GM20000 (cell line): ENCODE measurements at regions not wholly inside any gene's neighbourhood (a gene's known extent, or its start where the extent isn't known, plus 50 kb on each side); places are given as distances from the start of the nearest gene placed in this dataset.
A peak's percentile ranks its signal among the peaks of the same experiment; 100 is the strongest.

Experiments used
- DNase-seq: peaks from one replicate; pipeline ENCODE4 v3.0.0; 2012; ENCODE audit warnings: low spot score
- TF ChIP-seq, protein P1 (sequence below): IDR thresholded peaks from 2 replicates; pipeline ENCODE4 v1.5.1; 2012; ENCODE audit warnings: mild to moderate bottlenecking, control low read depth; ENCODE audit errors: extremely low read depth, missing control alignments

DNA sequence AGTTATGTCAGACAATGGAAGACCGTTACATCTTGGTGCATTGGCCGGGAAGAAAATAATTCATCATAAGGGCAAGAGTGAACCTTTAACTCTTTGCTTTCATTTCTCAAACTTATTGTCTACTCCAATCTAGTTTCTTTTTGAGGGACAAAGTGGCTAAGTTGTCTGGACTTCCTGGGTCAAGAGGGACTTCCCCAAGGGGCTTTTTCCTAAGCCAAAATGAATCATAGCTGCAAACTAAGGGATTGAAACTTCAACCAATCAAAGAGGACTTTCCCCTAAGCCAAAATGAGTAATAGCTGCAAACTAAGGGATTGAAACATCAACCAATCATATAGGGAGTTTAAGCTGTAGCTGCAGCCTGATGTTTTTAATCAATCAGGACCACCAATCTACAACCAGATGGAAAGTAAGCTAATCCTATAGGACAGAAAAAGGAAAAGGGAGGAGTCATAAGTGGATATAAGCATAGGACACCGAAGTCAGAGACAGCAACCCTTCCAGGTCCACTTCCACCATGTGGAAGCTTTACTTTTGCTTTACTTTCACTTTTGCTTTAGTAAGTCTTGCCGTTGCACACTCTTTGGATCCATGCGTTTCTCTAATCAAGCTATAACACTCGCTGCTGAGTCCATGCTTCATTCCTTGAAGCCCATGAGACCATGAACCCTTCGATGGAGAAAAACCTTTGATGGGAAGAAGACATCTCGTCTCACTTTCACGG is 72.7 kb upstream of the UTY start:
- DNase-seq: peak; percentile 4

DNA sequence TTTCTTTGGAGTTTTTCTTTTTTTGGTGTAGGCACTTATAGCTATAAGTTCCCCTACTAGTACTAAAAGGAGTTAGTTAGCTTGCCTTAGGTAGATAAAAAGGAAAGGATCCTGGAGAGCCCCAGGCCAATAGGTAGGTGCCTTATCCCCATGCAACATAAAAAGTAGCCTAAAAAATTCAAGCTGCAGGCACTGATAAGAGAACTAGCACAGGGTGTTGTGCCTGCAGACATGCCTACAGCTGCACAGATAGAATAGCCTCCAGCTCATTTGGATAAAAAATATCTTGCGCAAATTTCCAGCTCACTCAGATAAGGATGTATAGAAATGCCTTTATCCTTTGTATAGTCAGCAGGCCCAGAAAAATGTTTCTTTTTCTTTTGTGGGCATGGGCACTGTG is 71.4 kb upstream of the UTY start:
- TF ChIP-seq, protein P1, sequence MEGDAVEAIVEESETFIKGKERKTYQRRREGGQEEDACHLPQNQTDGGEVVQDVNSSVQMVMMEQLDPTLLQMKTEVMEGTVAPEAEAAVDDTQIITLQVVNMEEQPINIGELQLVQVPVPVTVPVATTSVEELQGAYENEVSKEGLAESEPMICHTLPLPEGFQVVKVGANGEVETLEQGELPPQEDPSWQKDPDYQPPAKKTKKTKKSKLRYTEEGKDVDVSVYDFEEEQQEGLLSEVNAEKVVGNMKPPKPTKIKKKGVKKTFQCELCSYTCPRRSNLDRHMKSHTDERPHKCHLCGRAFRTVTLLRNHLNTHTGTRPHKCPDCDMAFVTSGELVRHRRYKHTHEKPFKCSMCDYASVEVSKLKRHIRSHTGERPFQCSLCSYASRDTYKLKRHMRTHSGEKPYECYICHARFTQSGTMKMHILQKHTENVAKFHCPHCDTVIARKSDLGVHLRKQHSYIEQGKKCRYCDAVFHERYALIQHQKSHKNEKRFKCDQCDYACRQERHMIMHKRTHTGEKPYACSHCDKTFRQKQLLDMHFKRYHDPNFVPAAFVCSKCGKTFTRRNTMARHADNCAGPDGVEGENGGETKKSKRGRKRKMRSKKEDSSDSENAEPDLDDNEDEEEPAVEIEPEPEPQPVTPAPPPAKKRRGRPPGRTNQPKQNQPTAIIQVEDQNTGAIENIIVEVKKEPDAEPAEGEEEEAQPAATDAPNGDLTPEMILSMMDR: no peak
- DNase-seq: no peak

More for the DNA sequence above, 72.7 kb upstream of the UTY start:
- TF ChIP-seq, protein P1: no peak

DNA sequence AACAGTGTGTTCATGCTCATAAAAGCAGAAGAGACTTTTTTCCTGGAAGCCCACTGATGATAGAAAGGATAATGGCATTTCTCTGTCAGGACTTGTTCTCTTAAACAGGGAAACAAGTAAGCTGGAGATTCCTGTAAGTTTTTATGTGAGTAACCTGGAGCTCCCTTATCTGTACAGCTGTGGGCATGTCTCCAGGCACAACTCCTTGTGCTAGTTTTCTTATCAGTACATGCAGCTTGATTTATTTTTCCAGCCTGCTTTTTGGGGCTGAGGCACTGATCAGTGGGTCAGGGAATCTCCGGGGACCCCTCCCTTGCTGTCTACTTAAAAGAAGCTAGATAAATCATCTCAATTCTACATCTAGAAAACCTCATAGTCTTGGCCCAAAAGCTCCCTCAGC is 64.7 kb upstream of the UTY start:
- TF ChIP-seq, protein P1: no peak
- DNase-seq: no peak

DNA sequence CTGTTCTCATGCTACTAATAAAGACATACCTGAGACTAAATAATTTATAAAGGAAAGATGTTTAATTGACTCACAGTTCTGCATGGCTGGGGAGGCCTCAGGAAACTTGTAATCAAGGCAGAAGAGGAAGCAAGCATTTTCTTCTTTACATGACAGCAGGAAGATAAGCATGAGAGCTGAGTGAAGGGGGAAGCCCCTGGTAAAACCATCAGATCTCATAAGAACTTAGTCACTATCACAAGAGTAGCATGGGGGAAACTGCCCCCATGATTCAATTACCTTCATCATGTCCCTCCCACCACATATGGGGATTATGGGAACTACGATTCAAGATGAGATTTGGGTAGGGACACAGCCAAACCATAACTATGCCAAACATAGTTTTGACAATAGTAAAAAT is 58.1 kb upstream of the UTY start:
- TF ChIP-seq, protein P1: no peak
- DNase-seq: no peak
